Adipocyte (in vitro differentiated cells): ENCODE measurements at regions not wholly inside any gene's neighbourhood (a gene's known extent, or its start where the extent isn't known, plus 50 kb on each side); places are given as distances from the start of the nearest gene placed in this dataset.
A peak's percentile ranks its signal among the peaks of the same experiment; 100 is the strongest.

Experiments
- DNase-seq: peaks from one replicate; pipeline ENCODE4 v3.0.0-alpha.2; 2015; ENCODE audit warnings: low read depth
- H3K27me3 ChIP-seq: replicated peaks from 2 replicates; pipeline ENCODE4 v1.7.0; 2013; ENCODE audit warnings: mild to moderate bottlenecking, low read length, moderate library complexity; ENCODE audit not compliant: control insufficient read depth, insufficient read depth
- H3K36me3 ChIP-seq: 2 replicates; pipeline ENCODE4 v1.7.0; 2013; ENCODE audit warnings: low read length, mild to moderate bottlenecking, moderate library complexity; ENCODE audit not compliant: control insufficient read depth, insufficient read depth, severe bottlenecking
- H3K4me1 ChIP-seq: 2 replicates; pipeline ENCODE4 v1.7.0; 2013; ENCODE audit warnings: mild to moderate bottlenecking, low read length, moderate library complexity; ENCODE audit not compliant: control insufficient read depth, insufficient read depth
- H3K4me3 ChIP-seq: 2 replicates; pipeline ENCODE4 v1.7.0; 2013; ENCODE audit warnings: mild to moderate bottlenecking, low read length, moderate library complexity
- H3K9ac ChIP-seq: 2 replicates; pipeline ENCODE4 v1.7.0; 2013; ENCODE audit warnings: mild to moderate bottlenecking, low read length, moderate library complexity
- H3K9me3 ChIP-seq: 2 replicates; pipeline ENCODE4 v1.7.0; 2013; ENCODE audit warnings: mild to moderate bottlenecking, low read length, moderate library complexity; ENCODE audit not compliant: control insufficient read depth

DNA sequence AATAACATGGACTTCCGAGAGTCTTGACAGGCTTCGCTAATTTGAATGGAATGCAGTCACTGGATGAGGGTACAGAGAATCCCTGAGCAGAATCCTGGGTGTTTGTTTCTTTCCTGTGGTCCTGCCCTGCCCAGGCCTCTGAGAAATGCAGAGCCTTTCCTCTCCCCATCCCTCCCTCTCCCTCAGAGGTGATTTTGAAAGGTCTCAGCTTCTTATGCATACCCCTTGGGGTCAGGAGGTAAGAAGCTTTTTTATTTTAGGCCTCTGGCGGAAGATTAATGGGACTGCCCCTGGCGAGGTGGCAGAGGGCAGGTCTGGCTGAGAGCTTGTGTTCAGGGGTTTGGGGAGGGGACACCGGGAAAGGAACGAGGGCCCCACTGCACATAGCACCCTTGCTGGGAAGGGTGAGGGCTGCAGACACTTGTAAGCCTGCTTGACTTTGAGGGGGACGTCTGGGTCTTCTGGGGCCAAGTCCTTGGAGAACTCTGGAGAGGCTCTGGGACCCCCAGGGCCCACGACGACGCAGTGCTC lies 116.5 kb upstream of the SLC45A1 start:
- DNase-seq: peak; percentile 37
- no peaks in the 10 kb centered on the region for H3K9me3 ChIP-seq
- H3K36me3 ChIP-seq: no peaks in the 10 kb centered on the region
- no peaks in the 10 kb centered on the region for H3K27me3 ChIP-seq
- peaks cover 50% of the 10 kb centered on the region for H3K4me1 ChIP-seq
- H3K9ac ChIP-seq: peak overlapping the region; percentile 71
- no peak overlapping the region for H3K4me3 ChIP-seq

- Histone ChIP-seq H3K9ac (no peak overlapping the region), H3K27me3 (no peaks in the 10 kb centered on the region), H3K36me3 (no peaks in the 10 kb centered on the region), H3K4me3 (no peak overlapping the region), H3K4me1 (peaks cover 50% of the 10 kb centered on the region), H3K9me3 (no peaks in the 10 kb centered on the region)
- DNase-seq: no peak
Measured at GRCh38 chr1:8200317-8201115, 117.4 kb upstream of the SLC45A1 start.

DNA sequence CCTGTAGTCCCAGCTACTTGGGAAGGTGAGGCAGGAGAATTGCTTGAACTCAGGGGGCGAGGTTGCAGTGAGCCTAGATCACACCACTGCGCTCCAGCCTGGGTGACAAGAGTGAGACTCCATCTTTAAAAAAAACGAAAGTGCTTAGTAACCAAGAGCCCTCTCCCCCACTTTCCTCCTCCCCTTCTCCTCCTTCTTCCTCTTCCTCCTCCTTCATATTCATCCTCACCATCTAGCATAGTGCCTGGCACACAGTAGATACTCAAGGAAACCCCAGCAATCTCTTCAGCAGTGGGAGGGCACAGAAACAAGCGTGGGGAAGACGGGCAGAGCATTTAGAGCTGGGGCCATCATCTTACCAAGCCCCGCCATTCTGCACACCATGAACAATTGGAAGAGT lies 119.4 kb upstream of the SLC45A1 start:
- no peak for DNase-seq
- Histone ChIP-seq H3K36me3 (no peaks in the 10 kb centered on the region), H3K4me1 (peaks cover 35% of the 10 kb centered on the region), H3K27me3 (no peaks in the 10 kb centered on the region), H3K9ac (no peak overlapping the region), H3K4me3 (no peak overlapping the region), H3K9me3 (no peaks in the 10 kb centered on the region)

DNA sequence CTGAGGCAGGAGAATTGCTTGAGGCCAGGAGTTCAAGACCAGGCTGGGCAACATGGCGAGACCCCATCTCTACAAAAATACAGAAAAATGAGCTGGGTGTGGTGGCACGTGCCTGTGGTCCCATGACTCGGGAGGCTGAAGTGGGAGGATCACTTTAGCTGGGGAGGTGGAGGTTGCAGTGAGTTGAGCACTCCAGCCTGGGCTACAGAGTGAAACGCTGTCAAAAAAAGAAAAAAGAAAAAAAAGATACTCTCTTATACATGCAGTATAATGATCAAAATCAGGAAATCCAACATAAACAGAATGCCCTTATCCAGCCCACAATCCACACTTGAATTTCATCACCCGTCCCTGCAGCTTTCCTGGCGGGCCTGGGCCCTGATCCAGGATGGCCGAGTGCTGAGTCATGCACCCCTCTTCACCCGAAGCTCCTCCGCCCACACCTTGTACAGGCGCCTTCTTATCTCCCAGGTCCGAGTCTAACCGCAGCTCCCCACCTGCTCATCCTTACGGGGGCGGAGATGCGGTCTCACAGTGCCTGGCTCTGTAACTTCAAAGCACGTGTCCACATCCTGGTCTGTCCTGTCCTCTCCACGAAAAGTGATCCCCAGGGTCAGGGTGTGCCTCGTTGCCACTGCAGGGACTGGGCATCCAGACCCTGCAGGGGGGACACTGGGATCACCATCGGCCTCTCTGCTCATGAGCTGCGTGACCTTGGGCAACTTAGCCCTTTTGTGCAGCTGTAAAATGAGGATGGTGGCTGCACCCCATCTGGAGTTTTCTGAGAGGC lies 120.2 kb upstream of the SLC45A1 start:
- no peaks in the 10 kb centered on the region for H3K9me3 ChIP-seq
- H3K9ac ChIP-seq: peak overlapping the region; percentile 14
- peaks cover 26% of the 10 kb centered on the region for H3K4me1 ChIP-seq
- DNase-seq: peak; percentile 92
- H3K36me3 ChIP-seq: no peaks in the 10 kb centered on the region
- H3K4me3 ChIP-seq: no peak overlapping the region
- no peaks in the 10 kb centered on the region for H3K27me3 ChIP-seq

- no peaks in the 10 kb centered on the region for H3K9me3 ChIP-seq
Measured at GRCh38 chr1:8194481-8195227, 123.3 kb upstream of the SLC45A1 start.

GRCh38 chr1:8193840-8194406 lies 124.0 kb upstream of the SLC45A1 start:
- Histone ChIP-seq H3K4me3 (no peak overlapping the region), H3K9me3 (no peaks in the 10 kb centered on the region), H3K4me1 (peaks cover 10% of the 10 kb centered on the region), H3K27me3 (no peaks in the 10 kb centered on the region), H3K36me3 (no peaks in the 10 kb centered on the region), H3K9ac (no peak overlapping the region)
- DNase-seq: no peak

More at GRCh38 chr1:8194481-8195227, 123.3 kb upstream of the SLC45A1 start:
- no peak overlapping the region for H3K9ac ChIP-seq
- H3K27me3 ChIP-seq: no peaks in the 10 kb centered on the region
- peak; percentile 41 for DNase-seq
- peaks cover 10% of the 10 kb centered on the region for H3K4me1 ChIP-seq
- no peaks in the 10 kb centered on the region for H3K36me3 ChIP-seq
- no peak overlapping the region for H3K4me3 ChIP-seq

- Histone ChIP-seq H3K27me3 (no peaks in the 10 kb centered on the region), H3K4me3 (no peak overlapping the region), H3K36me3 (no peaks in the 10 kb centered on the region), H3K9me3 (no peaks in the 10 kb centered on the region), H3K4me1 (no peaks in the 10 kb centered on the region), H3K9ac (no peak overlapping the region)
- DNase-seq: no peak
Measured at GRCh38 chr1:8191474-8191873, 126.4 kb upstream of the SLC45A1 start.

- Histone ChIP-seq H3K36me3 (no peaks in the 10 kb centered on the region), H3K27me3 (no peaks in the 10 kb centered on the region), H3K9me3 (no peaks in the 10 kb centered on the region), H3K9ac (no peak overlapping the region), H3K4me1 (no peaks in the 10 kb centered on the region), H3K4me3 (no peak overlapping the region)
- DNase-seq: no peak
Measured at GRCh38 chr1:8189931-8190483, 127.9 kb upstream of the SLC45A1 start.

DNA sequence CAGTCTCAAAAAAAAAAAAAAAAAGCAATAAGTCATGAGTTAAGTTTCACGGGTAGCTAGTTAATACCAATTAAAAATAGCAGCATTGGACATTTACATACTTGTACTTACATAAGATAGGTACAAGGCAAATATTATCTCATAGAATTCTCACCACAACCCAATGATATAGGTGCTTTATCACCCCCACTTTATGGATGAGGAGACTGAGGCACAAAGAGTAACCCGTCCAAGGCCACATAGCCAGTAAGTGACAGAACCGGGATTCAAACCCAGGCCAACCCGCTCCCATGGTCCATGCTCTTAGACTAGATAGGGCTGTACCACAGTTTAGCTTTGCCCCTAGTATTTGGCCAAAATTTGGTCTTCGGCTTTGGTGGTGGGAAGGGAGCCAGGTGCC lies 132.5 kb upstream of the SLC45A1 start:
- no peak for DNase-seq
- no peaks in the 10 kb centered on the region for H3K27me3 ChIP-seq
- no peaks in the 10 kb centered on the region for H3K9me3 ChIP-seq
- no peak overlapping the region for H3K4me3 ChIP-seq
- no peaks in the 10 kb centered on the region for H3K36me3 ChIP-seq
- H3K9ac ChIP-seq: no peak overlapping the region
- no peaks in the 10 kb centered on the region for H3K4me1 ChIP-seq

GRCh38 chr1:8184301-8184700 lies 133.6 kb upstream of the SLC45A1 start:
- Histone ChIP-seq H3K4me1 (no peaks in the 10 kb centered on the region), H3K9me3 (peaks cover 6% of the 10 kb centered on the region), H3K4me3 (no peak overlapping the region), H3K36me3 (no peaks in the 10 kb centered on the region), H3K9ac (no peak overlapping the region), H3K27me3 (no peaks in the 10 kb centered on the region)
- no peak for DNase-seq
